SU-DHL-6 (cell line): ENCODE measurements at regions not wholly inside any gene's neighbourhood (a gene's known extent, or its start where the extent isn't known, plus 50 kb on each side); places are given as distances from the start of the nearest gene placed in this dataset.

Source experiments
- H2AFZ ChIP-seq: fragments of 200-600 bp; sonication (generic); 2 replicates; pipeline ENCODE4 v1.6.1; 2014; ENCODE audit warnings: low read depth, mild to moderate bottlenecking, moderate library complexity, mixed read lengths, antibody characterized with exemption, low read length; ENCODE audit not compliant: severe bottlenecking
- H3F3A ChIP-seq: fragments of 200-600 bp; shearing (Covaris generic); 2 replicates; pipeline ENCODE4 v1.6.0; 2016; ENCODE audit warnings: antibody characterized with exemption, mild to moderate bottlenecking; ENCODE audit not compliant: insufficient read depth
- H3K27ac ChIP-seq: fragments of 200-600 bp; sonication (generic); 2 replicates; pipeline ENCODE4 v1.5.1; 2016; ENCODE audit warnings: low read depth, mild to moderate bottlenecking, low read length, moderate library complexity, mixed read lengths
- H3K27me3 ChIP-seq: fragments of 200-600 bp; sonication (generic), shearing (Covaris generic); 2 replicates; pipeline ENCODE4 v1.6.0; 2014; ENCODE audit warnings: mild to moderate bottlenecking, low read length
- H3K36me3 ChIP-seq: fragments of 200-600 bp; sonication (generic); 2 replicates; pipeline ENCODE4 v1.6.1; 2014; ENCODE audit warnings: mild to moderate bottlenecking, low read length, mixed read lengths
- H3K4me2 ChIP-seq: fragments of 300-600, 200-600 bp; shearing (Covaris generic), sonication (generic); 2 replicates; pipeline ENCODE4 v1.6.0; 2014; ENCODE audit warnings: low read length, low read depth, mild to moderate bottlenecking; ENCODE audit not compliant: poor library complexity, severe bottlenecking
- H3K4me3 ChIP-seq: fragments of 200-600 bp; sonication (generic); 2 replicates; pipeline ENCODE4 v1.5.1; 2014; ENCODE audit warnings: antibody characterized with exemption, low read length, mild to moderate bottlenecking, mixed read lengths; ENCODE audit not compliant: insufficient read depth, poor library complexity, severe bottlenecking
- H3K79me2 ChIP-seq: fragments of 200-600 bp; sonication (generic); 2 replicates; pipeline ENCODE4 v1.6.1; 2014; ENCODE audit warnings: mild to moderate bottlenecking, low read length, moderate library complexity; ENCODE audit not compliant: insufficient read depth
- H3K9ac ChIP-seq: fragments of 200-600 bp; sonication (generic); 2 replicates; pipeline ENCODE4 v1.7.0; 2014; ENCODE audit warnings: mild to moderate bottlenecking, low read length
- H3K9me2 ChIP-seq: fragments of 200-600 bp; sonication (generic); replicated peaks from 2 replicates; pipeline ENCODE4 v1.6.1; 2014; ENCODE audit warnings: low read length; ENCODE audit not compliant: insufficient read depth
- H3K9me3 ChIP-seq: fragments of 200-600 bp; sonication (generic); 2 replicates; pipeline ENCODE4 v1.6.1; 2014; ENCODE audit warnings: low read length, mixed read lengths; ENCODE audit not compliant: insufficient read depth
- H4K20me1 ChIP-seq: fragments of 200-600 bp; sonication (generic); 2 replicates; pipeline ENCODE4 v1.6.1; 2014; ENCODE audit warnings: low read depth, mild to moderate bottlenecking, antibody characterized with exemption, low read length, moderate library complexity, mixed read lengths
- CTCF ChIP-seq: fragments of 200-600 bp; sonication (generic); IDR thresholded peaks from one replicate; pipeline ENCODE4 v1.5.1; 2017; ENCODE audit warnings: antibody characterized with exemption, mild to moderate bottlenecking, low read length, moderate library complexity; ENCODE audit not compliant: insufficient read depth, poor library complexity, severe bottlenecking
- EZH2phosphoT487 ChIP-seq: fragments of 200-600 bp; sonication (generic), shearing (Covaris generic); conservative IDR thresholded peaks from 2 replicates; pipeline ENCODE4 v1.6.1; 2018; ENCODE audit warnings: mild to moderate bottlenecking, antibody characterized with exemption, low read length, moderate library complexity, mixed read lengths

- Histone ChIP-seq H3K4me2 (no peak overlapping the region), H3K27ac (no peak overlapping the region), H3K9ac (no peak overlapping the region), H2AFZ (no peak overlapping the region), H3F3A (no peaks in the 10 kb centered on the region), H3K4me3 (no peak overlapping the region), H3K36me3 (no peaks in the 10 kb centered on the region), H3K27me3 (no peaks in the 10 kb centered on the region), H3K79me2 (no peaks in the 10 kb centered on the region), H4K20me1 (no peaks in the 10 kb centered on the region), H3K9me3 (no peaks in the 10 kb centered on the region), H3K9me2 (no peaks in the 10 kb centered on the region)
- TF ChIP-seq CTCF (no peak), EZH2phosphoT487 (no peak)
These were observed 259.9 kb downstream of the SKIDA1 start for GRCh38 chr10:21265622-21266021.

DNA sequence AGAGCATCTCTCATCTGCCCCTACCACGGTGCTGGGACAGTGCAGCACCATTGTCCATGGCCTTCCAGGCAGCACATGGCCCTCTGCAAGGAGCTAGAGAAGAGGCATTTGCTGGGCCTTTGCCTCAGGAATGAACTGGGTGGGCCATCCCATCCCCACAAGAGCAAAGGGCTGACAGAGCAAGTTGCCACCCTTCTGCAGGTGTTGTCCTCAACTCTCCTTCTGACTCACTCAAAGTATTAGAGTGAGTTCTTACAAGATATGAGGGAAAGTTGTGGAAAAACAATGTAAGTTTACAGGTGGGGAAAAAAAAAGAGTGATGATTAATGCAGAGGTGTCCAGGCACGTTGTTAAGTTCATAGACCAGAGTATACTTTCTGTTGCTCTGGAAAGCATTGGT, 261.2 kb downstream of the SKIDA1 start:
- H3K79me2 ChIP-seq: no peaks in the 10 kb centered on the region
- H3K9ac ChIP-seq: no peak overlapping the region
- no peaks in the 10 kb centered on the region for H4K20me1 ChIP-seq
- H3K27ac ChIP-seq: no peak overlapping the region
- no peak overlapping the region for H3K4me3 ChIP-seq
- H2AFZ ChIP-seq: no peak overlapping the region
- H3K9me2 ChIP-seq: no peaks in the 10 kb centered on the region
- no peaks in the 10 kb centered on the region for H3K27me3 ChIP-seq
- no peaks in the 10 kb centered on the region for H3F3A ChIP-seq
- no peaks in the 10 kb centered on the region for H3K9me3 ChIP-seq
- H3K36me3 ChIP-seq: no peaks in the 10 kb centered on the region
- TF ChIP-seq EZH2phosphoT487 (no peak), CTCF (no peak)
- H3K4me2 ChIP-seq: no peak overlapping the region

- Histone ChIP-seq H3K4me3 (no peak overlapping the region), H2AFZ (no peak overlapping the region), H3K9me2 (no peaks in the 10 kb centered on the region), H3K9ac (no peak overlapping the region), H3K79me2 (no peaks in the 10 kb centered on the region), H3F3A (no peaks in the 10 kb centered on the region), H3K4me2 (no peak overlapping the region), H3K27me3 (no peaks in the 10 kb centered on the region), H3K36me3 (no peaks in the 10 kb centered on the region), H3K9me3 (no peaks in the 10 kb centered on the region), H4K20me1 (no peaks in the 10 kb centered on the region), H3K27ac (no peak overlapping the region)
- TF ChIP-seq EZH2phosphoT487: no peak
These were observed 261.6 kb downstream of the SKIDA1 start for GRCh38 chr10:21263839-21264238.

- no peak overlapping the region for H3K9ac ChIP-seq
- no peaks in the 10 kb centered on the region for H3K79me2 ChIP-seq
- no peak overlapping the region for H3K4me2 ChIP-seq
- TF ChIP-seq EZH2phosphoT487 (no peak), CTCF (no peak)
- H3K4me3 ChIP-seq: no peak overlapping the region
- H3K27ac ChIP-seq: no peak overlapping the region
- no peaks in the 10 kb centered on the region for H4K20me1 ChIP-seq
- H3K9me3 ChIP-seq: no peaks in the 10 kb centered on the region
- no peaks in the 10 kb centered on the region for H3K27me3 ChIP-seq
- no peaks in the 10 kb centered on the region for H3F3A ChIP-seq
- H2AFZ ChIP-seq: no peak overlapping the region
- no peaks in the 10 kb centered on the region for H3K36me3 ChIP-seq
- no peaks in the 10 kb centered on the region for H3K9me2 ChIP-seq
These were observed 262.1 kb downstream of the SKIDA1 start for GRCh38 chr10:21263263-21263803.
